Upper lobe of left lung (tissue), 4 donors: ENCODE measurements at regions not wholly inside any gene's neighbourhood (a gene's known extent, or its start where the extent isn't known, plus 50 kb on each side); places are given as distances from the start of the nearest gene placed in this dataset.

Experiments
- EP300 ChIP-seq, 4 donors: sonication (generic); formaldehyde crosslinking; IDR thresholded peaks; one replicate each; pipeline ENCODE4 v1.5.1; 2017; ENCODE audit warnings: antibody characterized with exemption in 4 of 4, control low read depth in 2 of 4
- POLR2A ChIP-seq, 4 donors: fragments of 450-650 bp; IDR thresholded peaks; one replicate each; pipeline ENCODE4 v1.5.1; 2016 to 2017; ENCODE audit warnings: antibody characterized with exemption in 4 of 4, mild to moderate bottlenecking in 2 of 4
- POLR2AphosphoS5 ChIP-seq, 2 donors: sonication (generic); formaldehyde crosslinking; IDR thresholded peaks; one replicate each; pipeline ENCODE4 v1.5.1; 2017; ENCODE audit warnings: antibody characterized with exemption in 2 of 2
- TF ChIP-seq, protein P1 (sequence below), 6 experiments: fragments of 450-650 bp in 4 of 6; fragments of 200-600 bp in 2 of 6; sonication (generic) in 2 of 6; IDR thresholded peaks; one replicate each; pipeline ENCODE4 v1.5.1; 2016 to 2019; ENCODE audit warnings: antibody characterized with exemption in 6 of 6

DNA sequence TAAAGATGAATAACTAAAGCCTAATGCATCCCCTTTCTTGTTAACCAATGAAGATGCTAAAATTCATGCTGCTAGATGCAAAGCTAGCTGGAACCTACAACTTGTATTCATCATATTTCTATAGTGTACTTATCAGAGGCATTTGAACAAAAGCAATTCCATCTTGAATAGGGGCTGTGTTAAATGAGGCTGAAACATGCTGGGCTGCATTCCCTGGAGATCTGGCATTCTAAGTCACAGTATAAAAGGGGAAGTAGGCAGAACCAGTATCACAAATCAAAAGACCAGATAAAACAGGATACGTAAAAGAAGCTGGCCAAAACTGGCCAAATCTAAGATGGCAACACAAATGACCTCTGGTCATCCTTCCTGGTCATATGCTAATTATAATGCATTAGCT, 932.8 kb downstream of the CDY2B start:
- TF ChIP-seq POLR2A (IDR thresholded peaks at IDR 0.05): no peak
- TF ChIP-seq, protein P1, sequence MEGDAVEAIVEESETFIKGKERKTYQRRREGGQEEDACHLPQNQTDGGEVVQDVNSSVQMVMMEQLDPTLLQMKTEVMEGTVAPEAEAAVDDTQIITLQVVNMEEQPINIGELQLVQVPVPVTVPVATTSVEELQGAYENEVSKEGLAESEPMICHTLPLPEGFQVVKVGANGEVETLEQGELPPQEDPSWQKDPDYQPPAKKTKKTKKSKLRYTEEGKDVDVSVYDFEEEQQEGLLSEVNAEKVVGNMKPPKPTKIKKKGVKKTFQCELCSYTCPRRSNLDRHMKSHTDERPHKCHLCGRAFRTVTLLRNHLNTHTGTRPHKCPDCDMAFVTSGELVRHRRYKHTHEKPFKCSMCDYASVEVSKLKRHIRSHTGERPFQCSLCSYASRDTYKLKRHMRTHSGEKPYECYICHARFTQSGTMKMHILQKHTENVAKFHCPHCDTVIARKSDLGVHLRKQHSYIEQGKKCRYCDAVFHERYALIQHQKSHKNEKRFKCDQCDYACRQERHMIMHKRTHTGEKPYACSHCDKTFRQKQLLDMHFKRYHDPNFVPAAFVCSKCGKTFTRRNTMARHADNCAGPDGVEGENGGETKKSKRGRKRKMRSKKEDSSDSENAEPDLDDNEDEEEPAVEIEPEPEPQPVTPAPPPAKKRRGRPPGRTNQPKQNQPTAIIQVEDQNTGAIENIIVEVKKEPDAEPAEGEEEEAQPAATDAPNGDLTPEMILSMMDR (IDR thresholded peaks at IDR 0.05): no peak
- TF ChIP-seq POLR2AphosphoS5 (IDR thresholded peaks at IDR 0.05): no peak
- TF ChIP-seq EP300 (IDR thresholded peaks at IDR 0.05): no peak
